Cardiac fibroblast (primary cell): ENCODE measurements at regions not wholly inside any gene's neighbourhood (a gene's known extent, or its start where the extent isn't known, plus 50 kb on each side); places are given as distances from the start of the nearest gene placed in this dataset.
"Not testable (repeated sequence)": the region's sequence is repeated elsewhere in the genome, so short reads cannot be mapped to it uniquely, and the experiment has no call there.

Experiments used
- DNase-seq, 2 donors: peaks; one replicate each; pipeline versions ENCODE4 v3.0.0 to v3.0.0-alpha.2; 2010; ENCODE audit warnings: low read depth in 2 of 2
- H3K4me3 ChIP-seq, 2 donors: replicated peaks in 1 of 2; 1 replicate in 1 of 2; 2 replicates in 1 of 2; pipeline ENCODE4 v1.5.1; 2011; ENCODE audit warnings: low read depth in 2 of 2, low read length in 2 of 2, mild to moderate bottlenecking in 2 of 2, moderate library complexity in 1 of 2
- TF ChIP-seq, protein P1 (sequence below): IDR thresholded peaks from one replicate; pipeline ENCODE4 v1.5.1; 2011; ENCODE audit warnings: low read depth, mild to moderate bottlenecking, low read length, inconsistent platforms

DNA sequence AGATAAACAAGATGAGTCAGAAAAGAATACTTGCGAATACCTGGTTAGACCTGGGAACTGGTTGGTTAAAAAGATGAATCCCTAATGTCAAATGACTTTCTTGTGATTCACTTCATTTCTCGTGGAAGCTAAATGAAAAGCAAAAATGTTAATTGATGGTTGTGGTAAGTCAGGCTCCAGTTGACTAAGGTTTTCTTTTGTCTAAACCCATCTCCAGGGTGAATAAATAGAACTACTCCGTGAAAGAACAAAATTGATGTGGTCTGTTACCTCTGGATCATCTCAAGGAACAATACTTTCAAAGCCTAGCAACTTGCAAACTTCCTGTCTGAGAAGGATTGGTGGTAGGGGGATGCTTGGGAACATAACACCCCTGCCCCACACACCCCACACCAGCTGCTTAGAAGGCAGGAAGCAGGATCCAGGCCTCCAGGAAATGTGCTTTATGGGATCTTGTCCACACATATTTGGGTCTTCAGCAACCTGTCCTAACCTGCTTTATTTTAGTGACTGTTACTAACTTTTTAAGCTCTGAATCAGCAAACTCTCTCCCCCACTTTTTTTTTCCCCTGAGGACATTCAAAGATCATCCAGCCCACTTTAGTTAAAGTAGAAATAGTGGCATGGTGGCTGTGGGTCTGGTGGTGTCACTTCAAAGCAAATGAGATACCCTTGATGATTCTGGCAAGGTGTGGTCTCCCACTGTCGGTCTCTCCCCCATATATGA, 60.4 kb upstream of the PTHLH start:
- no peak for DNase-seq
- TF ChIP-seq, protein P1, sequence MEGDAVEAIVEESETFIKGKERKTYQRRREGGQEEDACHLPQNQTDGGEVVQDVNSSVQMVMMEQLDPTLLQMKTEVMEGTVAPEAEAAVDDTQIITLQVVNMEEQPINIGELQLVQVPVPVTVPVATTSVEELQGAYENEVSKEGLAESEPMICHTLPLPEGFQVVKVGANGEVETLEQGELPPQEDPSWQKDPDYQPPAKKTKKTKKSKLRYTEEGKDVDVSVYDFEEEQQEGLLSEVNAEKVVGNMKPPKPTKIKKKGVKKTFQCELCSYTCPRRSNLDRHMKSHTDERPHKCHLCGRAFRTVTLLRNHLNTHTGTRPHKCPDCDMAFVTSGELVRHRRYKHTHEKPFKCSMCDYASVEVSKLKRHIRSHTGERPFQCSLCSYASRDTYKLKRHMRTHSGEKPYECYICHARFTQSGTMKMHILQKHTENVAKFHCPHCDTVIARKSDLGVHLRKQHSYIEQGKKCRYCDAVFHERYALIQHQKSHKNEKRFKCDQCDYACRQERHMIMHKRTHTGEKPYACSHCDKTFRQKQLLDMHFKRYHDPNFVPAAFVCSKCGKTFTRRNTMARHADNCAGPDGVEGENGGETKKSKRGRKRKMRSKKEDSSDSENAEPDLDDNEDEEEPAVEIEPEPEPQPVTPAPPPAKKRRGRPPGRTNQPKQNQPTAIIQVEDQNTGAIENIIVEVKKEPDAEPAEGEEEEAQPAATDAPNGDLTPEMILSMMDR = no peak
- H3K4me3 ChIP-seq = no peak overlapping the region

DNA sequence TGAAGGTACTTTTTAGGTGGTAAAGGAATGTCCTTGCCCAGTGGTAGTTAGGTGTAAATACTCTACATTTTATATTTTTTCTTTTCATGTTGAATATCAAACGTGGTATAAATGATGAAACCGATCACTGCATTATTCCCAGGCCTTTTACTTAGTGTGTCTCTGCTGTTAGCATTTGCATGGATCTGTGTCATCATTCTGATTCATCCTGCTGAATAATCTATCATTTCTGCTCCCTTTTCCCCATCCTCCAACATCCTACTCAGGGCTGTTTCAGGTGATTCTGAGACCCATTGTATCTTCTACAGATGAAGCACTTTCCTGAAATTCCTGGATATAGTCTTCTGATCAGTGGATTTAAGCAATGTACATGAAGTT, 61.0 kb upstream of the PTHLH start:
- DNase-seq = peak in 1 of 2 donors; percentile 65
- no peak overlapping the region for H3K4me3 ChIP-seq
- TF ChIP-seq, protein P1 = no peak

DNA sequence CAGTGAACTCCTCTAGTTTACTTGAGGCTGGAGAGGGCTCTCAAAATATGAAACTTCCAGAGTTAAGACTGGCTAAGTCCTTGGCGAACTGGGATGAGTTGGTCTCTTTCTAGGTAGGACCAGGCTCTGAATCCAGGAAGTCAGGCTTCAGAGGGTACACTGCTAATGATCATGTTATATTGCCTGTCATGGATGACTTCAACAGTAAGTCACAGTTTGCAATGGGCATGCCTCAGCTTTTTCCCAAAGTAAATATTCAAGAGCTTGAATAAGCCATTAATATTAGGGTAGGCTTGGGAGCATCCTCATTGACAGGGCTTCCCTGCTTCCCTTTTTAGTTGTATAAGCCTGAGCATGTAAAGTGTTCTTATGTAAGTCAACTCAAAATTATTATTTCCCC, 61.7 kb upstream of the PTHLH start:
- DNase-seq = no peak
- no peak overlapping the region for H3K4me3 ChIP-seq
- TF ChIP-seq, protein P1 = no peak

DNA sequence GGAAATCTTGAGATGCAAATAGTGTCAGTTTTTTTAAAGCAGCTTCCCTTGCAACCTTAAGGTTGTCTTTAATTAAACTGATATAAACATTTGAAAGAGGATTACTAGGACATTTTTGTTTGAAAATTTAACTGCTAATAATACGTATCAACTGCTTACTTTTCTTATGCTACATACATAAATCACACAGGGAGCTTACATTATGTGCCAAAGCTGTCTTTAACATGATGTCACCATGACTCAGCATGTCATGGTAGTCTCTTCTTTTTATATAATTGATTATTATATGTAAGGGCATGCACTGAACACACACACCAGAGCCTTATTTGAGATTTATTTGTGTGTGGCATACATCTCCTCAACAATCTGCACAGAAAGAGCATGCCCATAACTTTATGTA, 63.0 kb upstream of the PTHLH start:
- no peak overlapping the region for H3K4me3 ChIP-seq
- peak; percentile 39 to 78 for DNase-seq
- TF ChIP-seq, protein P1 = no peak

DNA sequence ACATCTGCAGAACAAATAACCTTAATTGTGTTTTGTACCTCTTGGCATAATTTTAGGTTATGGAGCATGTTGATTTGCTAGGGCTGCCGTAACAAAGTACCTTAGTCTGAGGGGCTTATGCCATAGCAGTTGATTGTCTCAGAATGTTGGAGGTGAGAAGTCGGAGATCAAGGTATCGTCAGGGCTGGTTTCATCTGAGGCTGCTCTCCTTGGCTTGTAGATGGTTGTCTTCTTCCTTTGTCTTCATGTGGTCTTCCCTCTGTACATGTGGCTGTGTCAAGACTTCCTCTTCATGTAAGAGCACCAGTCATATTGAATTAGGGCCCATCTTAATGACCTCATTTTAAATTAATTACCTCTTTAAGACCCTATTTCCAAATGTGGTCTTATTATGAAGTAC, 64.4 kb upstream of the PTHLH start:
- no peak overlapping the region for H3K4me3 ChIP-seq
- DNase-seq = no peak
- TF ChIP-seq, protein P1 = no peak

DNA sequence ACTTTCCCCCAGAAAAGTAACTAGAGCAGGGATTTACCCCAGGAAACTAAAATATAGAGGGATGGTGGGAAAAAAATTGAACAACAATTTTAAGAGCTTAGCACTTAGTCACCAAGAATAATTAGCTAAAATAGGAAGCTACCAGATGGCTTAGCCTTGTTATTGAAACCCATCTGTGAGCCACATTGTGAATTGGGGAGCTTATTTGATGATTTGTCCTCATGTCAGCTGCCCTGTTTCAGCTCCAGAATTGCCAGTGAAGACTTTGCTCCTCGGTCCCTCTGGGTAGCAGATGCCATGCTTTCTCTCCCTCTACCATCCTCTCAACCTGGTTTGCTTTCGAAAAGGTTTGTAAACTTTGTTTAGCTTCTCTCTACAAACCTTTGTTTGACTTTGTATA, 67.7 kb upstream of the PTHLH start:
- no peak overlapping the region for H3K4me3 ChIP-seq
- TF ChIP-seq, protein P1 = no peak
- no peak for DNase-seq

DNA sequence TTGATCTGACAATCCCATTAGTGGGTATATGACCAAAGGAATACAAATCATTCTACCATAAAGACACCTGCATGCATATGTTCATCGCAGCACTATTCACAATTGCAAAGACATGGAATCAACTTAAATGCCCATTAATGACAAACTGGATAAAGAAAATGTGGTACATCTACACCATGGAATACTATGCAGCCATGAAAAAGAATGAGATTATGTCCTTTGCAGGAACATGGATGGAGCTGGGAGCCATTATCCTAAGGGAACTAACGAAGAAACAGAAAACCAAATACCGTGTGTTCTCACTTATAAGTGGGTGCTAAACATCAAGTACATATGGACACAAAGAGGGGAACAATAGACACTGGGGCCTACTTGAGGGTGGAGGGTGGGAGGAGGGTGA, 74.1 kb upstream of the PTHLH start:
- DNase-seq, H3K4me3 ChIP-seq: not testable (repeated sequence)
